K562 (cell line): ENCODE measurements at regions not wholly inside any gene's neighbourhood (a gene's known extent, or its start where the extent isn't known, plus 50 kb on each side); places are given as distances from the start of the nearest gene placed in this dataset.

Experiments
- ATAC-seq: fragments of 200-7000 bp; cut with Tn5 transposase; 3 replicates; pipeline ENCODE4 v1.9.1; 2020; ENCODE audit warnings: moderate library complexity
- BruUV-seq: library from RNA; stranded (reverse); fragments of 400-500 nt; replicated peaks from 2 replicates; lab custom pipeline; 2021; lab: Mats Ljungman, UMichigan
- CTCF ChIA-PET: fragments of 300-600 bp; formaldehyde crosslinking; extraction: SDS; loops from one replicate; lab custom pipeline; 2021; ENCODE audit warnings: low intra/inter-chr PET ratio; lab: Yijun Ruan, JAX
- POLR2A ChIA-PET: fragments of 300-600, 350-650 bp; sonication (Branson Sonifier 250); formaldehyde crosslinking; extraction: SDS; loops from one replicate; lab custom pipeline; 2021; ENCODE audit warnings: antibody characterized with exemption, inconsistent platforms; lab: Yijun Ruan, JAX
- DNase-seq, 4 experiments: peaks; one replicate each; pipeline versions ENCODE4 v3.0.0 to v3.0.0-alpha.2; 2011 to 2018; ENCODE audit warnings: low spot score in 3 of 4, mixed read lengths in 3 of 4; ENCODE audit errors: extremely low read depth in 1 of 4
- FAIRE-seq: peaks from 2 replicates; lab custom pipeline; 2011; peaks lifted over from hg19 to GRCh38; lab: Jason Lieb, UNC
- H2AFZ ChIP-seq: 2 replicates; pipeline ENCODE4 v1.6.0; 2011; ENCODE audit warnings: low read depth, low read length, control low read depth, inconsistent platforms
- H3K27ac ChIP-seq: fragments of 200-600 bp; 3 replicates; pipeline ENCODE4 v1.8.0; 2011; ENCODE audit warnings: low read depth, mild to moderate bottlenecking, control low read depth, inconsistent platforms, low read length, moderate library complexity, mixed read lengths; ENCODE audit errors: extremely low read depth
- H3K27me3 ChIP-seq, 2 experiments: fragments of 300-600 bp in 1 of 2; 2 replicates in 1 of 2; 3 replicates in 1 of 2; pipeline versions ENCODE4 v1.6.0 to v1.8.0; 2011; ENCODE audit warnings: inconsistent platforms in 2 of 2, low read length in 2 of 2, mild to moderate bottlenecking in 1 of 2, mixed read lengths in 1 of 2, moderate library complexity in 1 of 2; ENCODE audit not compliant: control insufficient read depth in 2 of 2, insufficient read depth in 2 of 2
- H3K36me3 ChIP-seq: fragments of 300-600 bp; 3 replicates; pipeline ENCODE4 v1.8.0; 2011; ENCODE audit warnings: mild to moderate bottlenecking, low read length, inconsistent platforms; ENCODE audit not compliant: control insufficient read depth, insufficient read depth
- H3K4me1 ChIP-seq, 2 experiments: fragments of 200-600 bp in 1 of 2; replicated peaks in 1 of 2; 2 replicates in 1 of 2; 3 replicates in 1 of 2; pipeline versions ENCODE4 v1.5.1 to v1.8.0; 2011; ENCODE audit warnings: inconsistent platforms in 2 of 2, low read length in 2 of 2, mild to moderate bottlenecking in 1 of 2, mixed read lengths in 1 of 2, moderate library complexity in 1 of 2; ENCODE audit not compliant: control insufficient read depth in 2 of 2, insufficient read depth in 2 of 2
- H3K4me2 ChIP-seq: 2 replicates; pipeline ENCODE4 v1.6.1; 2011; ENCODE audit warnings: low read length, control low read depth, inconsistent platforms, mixed read lengths; ENCODE audit not compliant: insufficient read depth
- H3K4me3 ChIP-seq: fragments of 200-600 bp; sonication (generic), shearing (Covaris generic); 2 replicates; pipeline ENCODE4 v1.5.1; 2016; ENCODE audit warnings: control low read depth, inconsistent platforms
- H3K79me2 ChIP-seq: fragments of 200-600 bp; 3 replicates; pipeline ENCODE4 v1.8.0; 2011; ENCODE audit warnings: low read length, inconsistent platforms; ENCODE audit not compliant: control insufficient read depth, insufficient read depth
- H3K9ac ChIP-seq, 2 experiments: 2 replicates each; pipeline versions ENCODE4 v1.6.0 to v1.6.1; 2011; ENCODE audit warnings: low read depth in 2 of 2, low read length in 2 of 2, control low read depth in 1 of 2, inconsistent platforms in 1 of 2, mild to moderate bottlenecking in 1 of 2, mixed read lengths in 1 of 2; ENCODE audit not compliant: insufficient read depth in 1 of 2
- H3K9me1 ChIP-seq: one replicate; pipeline ENCODE4 v1.6.0; 2011; ENCODE audit warnings: inconsistent platforms, mild to moderate bottlenecking, low read length, moderate library complexity; ENCODE audit not compliant: control insufficient read depth, insufficient read depth
- H3K9me3 ChIP-seq: replicated peaks from 2 replicates; pipeline ENCODE4 v1.5.1; 2011; ENCODE audit warnings: low read depth, low read length, inconsistent platforms; ENCODE audit not compliant: control insufficient read depth, insufficient read depth
- H4K20me1 ChIP-seq: replicated peaks from 2 replicates; pipeline ENCODE4 v1.6.1; 2011; ENCODE audit warnings: low read length, inconsistent platforms, mixed read lengths; ENCODE audit not compliant: control insufficient read depth, insufficient read depth
- CEBPB ChIP-seq: fragments of 450-650 bp; IDR thresholded peaks from 2 replicates; pipeline ENCODE4 v1.6.1; 2016; ENCODE audit warnings: missing genetic modification characterization, missing compliant biosample characterization
- CEBPG ChIP-seq, 3 experiments: fragments of 200-800 bp in 1 of 3; sonication (Bioruptor generic) in 1 of 3; sonication (generic) in 1 of 3; formaldehyde crosslinking in 1 of 3; IDR thresholded peaks in 2 of 3; conservative IDR thresholded peaks in 1 of 3; 2 replicates each; pipeline versions ENCODE4 v1.6.1 to v1.8.0; 2016 to 2022; ENCODE audit warnings: missing compliant biosample characterization in 2 of 3, missing genetic modification characterization in 2 of 3, mild to moderate bottlenecking in 1 of 3, missing genetic modification reagents in 1 of 3
- PHB ChIP-seq: fragments of 250-450 bp; sonication (Bioruptor Pico); IDR thresholded peaks from 2 replicates; pipeline ENCODE4 v1.5.0; 2021
- PML ChIP-seq: IDR thresholded peaks from 2 replicates; pipeline ENCODE4 v1.6.1; 2012; ENCODE audit warnings: low read length, inconsistent platforms
- TAF15 ChIP-seq: fragments of 200-400 bp; formaldehyde crosslinking; IDR thresholded peaks from 2 replicates; pipeline ENCODE4 v1.6.1; 2017; ENCODE audit warnings: mild to moderate bottlenecking, low read depth, low read length, moderate library complexity
- TCF7 ChIP-seq: sonication (generic); IDR thresholded peaks from 2 replicates; pipeline ENCODE4 v1.6.1; 2016; ENCODE audit warnings: antibody characterized with exemption, borderline replicate concordance
- ZNF124 ChIP-seq: sonication (generic); formaldehyde crosslinking; IDR thresholded peaks from 2 replicates; pipeline ENCODE4 v1.8.1; 2022; ENCODE audit warnings: missing genetic modification reagents
- WGBS: fragments of 100-300 bp; shearing (Covaris generic); methylation state at CpG from one replicate; pipeline ENCODE4 v1.1.6; 2016; ENCODE audit warnings: low coverage, mixed read lengths; ENCODE audit not compliant: insufficient coverage; ENCODE audit errors: missing lambda C conversion rate; 5-methylcytosine and 5-hydroxymethylcytosine counted together
- in situ Hi-C: fragments of 300-500 bp; cut with MboI; formaldehyde crosslinking; loops from 4 replicates; pipeline ENCODE4 v1.15.0; 2018; ENCODE audit warnings: inconsistent platforms, mixed read lengths
- intact Hi-C: fragments of 100-400 bp; cut with micrococcal nuclease; formaldehyde crosslinking; loops from 2 replicates; pipeline ENCODE4 v1.14.2; 2022
- TF ChIP-seq, protein P1 (sequence below), 2 experiments: fragments of 450-650 bp; conservative IDR thresholded peaks; 2 replicates each; pipeline ENCODE4 v1.6.1; 2017; ENCODE audit warnings: mild to moderate bottlenecking in 2 of 2, moderate library complexity in 2 of 2

GRCh38 chr6:50455029-50455428 lies 258.3 kb upstream of the TFAP2D start:
- no peak overlapping the region for H3K4me2 ChIP-seq
- H3K9ac ChIP-seq, result no peak overlapping the region
- no peak for ATAC-seq
- DNase-seq, result no peak
- intact Hi-C loops, result no loop called here
- no peaks in the 10 kb centered on the region; the same call in 1 of the 2 replicates for H3K9me3 ChIP-seq
- H3K79me2 ChIP-seq, result no peaks in the 10 kb centered on the region
- H3K9me1 ChIP-seq, result no peaks in the 10 kb centered on the region
- no peaks in the 10 kb centered on the region for H3K4me1 ChIP-seq
- WGBS, result 0% methylated on average over 7 of the region's 7 CpGs
- H3K4me3 ChIP-seq, result no peak overlapping the region
- no TSS peak for BruUV-seq
- no peaks in the 10 kb centered on the region for H3K27me3 ChIP-seq
- no peak overlapping the region for H2AFZ ChIP-seq
- TF ChIP-seq TCF7 (no peak), PML (no peak), TAF15 (no peak), ZNF124 (CRISPR knock-in tag) (no peak), CEBPB (peak; percentile 48), PHB (CRISPR knock-in tag) (no peak), CEBPG (CRISPR knock-in tag; IDR thresholded peaks at IDR 0.05) (no peak), CEBPG (tag; conservative IDR thresholded peaks at IDR 0.05 in 1 of 2, IDR thresholded peaks at IDR 0.05 in 1 of 2) (0 out of 4 replicates have a peak, but pooled peaks of 1 of the 2 experiments have one; percentile 10)
- TF ChIP-seq, protein P1, sequence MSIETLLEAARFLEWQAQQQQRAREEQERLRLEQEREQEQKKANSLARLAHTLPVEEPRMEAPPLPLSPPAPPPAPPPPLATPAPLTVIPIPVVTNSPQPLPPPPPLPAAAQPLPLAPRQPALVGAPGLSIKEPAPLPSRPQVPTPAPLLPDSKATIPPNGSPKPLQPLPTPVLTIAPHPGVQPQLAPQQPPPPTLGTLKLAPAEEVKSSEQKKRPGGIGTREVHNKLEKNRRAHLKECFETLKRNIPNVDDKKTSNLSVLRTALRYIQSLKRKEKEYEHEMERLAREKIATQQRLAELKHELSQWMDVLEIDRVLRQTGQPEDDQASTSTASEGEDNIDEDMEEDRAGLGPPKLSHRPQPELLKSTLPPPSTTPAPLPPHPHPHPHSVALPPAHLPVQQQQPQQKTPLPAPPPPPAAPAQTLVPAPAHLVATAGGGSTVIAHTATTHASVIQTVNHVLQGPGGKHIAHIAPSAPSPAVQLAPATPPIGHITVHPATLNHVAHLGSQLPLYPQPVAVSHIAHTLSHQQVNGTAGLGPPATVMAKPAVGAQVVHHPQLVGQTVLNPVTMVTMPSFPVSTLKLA (conservative IDR thresholded peaks at IDR 0.05), result no peak
- TF ChIP-seq, all 486 proteins: peak for 2
- Histone ChIP-seq H3K27ac (no peak overlapping the region), H3K36me3 (no peaks in the 10 kb centered on the region), H4K20me1 (no peaks in the 10 kb centered on the region)
- ChIA-PET CTCF (no interaction called here), POLR2A (no interaction called here)
- in situ Hi-C loops, result no loop called here
- FAIRE-seq, result no peak
